Endothelial cell of hepatic sinusoid (primary cell): ENCODE measurements at regions not wholly inside any gene's neighbourhood (a gene's known extent, or its start where the extent isn't known, plus 50 kb on each side); places are given as distances from the start of the nearest gene placed in this dataset.

Experiments used
- in situ Hi-C: cut with HindIII; loops from 2 replicates; pipeline ENCODE4 v1.10.0; 2017; ENCODE audit warnings: low sequenced_read_pairs

DNA sequence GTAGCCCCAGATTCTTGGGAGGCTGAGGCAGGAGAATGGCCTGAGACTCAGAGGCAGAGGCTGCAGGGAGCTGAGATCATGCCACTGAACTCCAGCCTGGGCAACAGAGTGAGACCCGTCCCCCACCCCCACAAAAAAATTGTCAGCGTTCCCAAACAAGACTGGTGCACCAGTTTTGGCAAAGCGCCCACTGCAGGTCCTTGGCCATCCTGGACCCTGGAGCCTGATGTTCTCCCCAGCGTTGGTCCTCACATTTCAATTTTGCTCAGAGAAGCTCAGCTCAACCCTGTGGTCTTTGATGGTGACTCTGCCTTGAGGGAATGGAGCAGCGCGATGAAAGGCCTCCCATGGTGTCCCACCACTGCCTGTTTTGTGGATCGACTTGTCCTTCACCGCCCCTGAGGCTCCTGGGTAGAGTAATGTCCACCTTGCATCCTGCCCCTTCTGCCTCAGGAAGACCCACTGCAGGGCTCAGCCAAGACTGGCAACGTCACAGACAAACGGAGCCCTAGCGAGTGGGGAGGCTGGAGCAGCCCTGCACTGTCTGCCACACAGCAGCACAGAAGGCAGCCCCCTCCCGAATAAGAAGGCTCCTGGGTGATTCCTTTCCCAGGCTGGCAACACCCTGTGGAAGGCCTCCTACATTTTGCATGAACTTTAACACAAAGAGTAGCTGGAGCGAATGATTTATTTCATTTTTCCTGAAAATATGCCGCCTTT, 410.9 kb downstream of the TCERG1L start:
- in situ Hi-C loops = no loop called here

GRCh38 chr10:130901311-130902165, 410.0 kb downstream of the TCERG1L start:
- in situ Hi-C loops = no loop called here

DNA sequence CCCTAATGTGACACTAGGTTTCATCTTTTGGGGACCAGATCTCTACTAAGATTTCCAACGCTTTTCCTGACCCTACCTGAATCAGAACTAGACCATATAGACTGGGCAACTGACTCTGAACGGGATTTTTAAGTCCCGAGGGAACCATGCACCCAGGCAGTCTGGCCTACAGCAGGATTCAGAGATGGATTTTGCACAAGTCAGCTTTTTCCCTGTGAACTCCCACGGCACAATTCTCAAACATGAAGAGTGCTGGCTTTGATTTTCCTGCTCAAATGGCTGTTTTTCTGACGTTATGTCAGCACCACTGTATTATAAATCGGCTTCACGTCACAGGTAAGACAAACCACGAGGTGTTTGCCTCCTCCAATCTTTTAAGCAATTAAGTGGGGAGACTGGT, 409.1 kb downstream of the TCERG1L start:
- in situ Hi-C loops = no loop called here

DNA sequence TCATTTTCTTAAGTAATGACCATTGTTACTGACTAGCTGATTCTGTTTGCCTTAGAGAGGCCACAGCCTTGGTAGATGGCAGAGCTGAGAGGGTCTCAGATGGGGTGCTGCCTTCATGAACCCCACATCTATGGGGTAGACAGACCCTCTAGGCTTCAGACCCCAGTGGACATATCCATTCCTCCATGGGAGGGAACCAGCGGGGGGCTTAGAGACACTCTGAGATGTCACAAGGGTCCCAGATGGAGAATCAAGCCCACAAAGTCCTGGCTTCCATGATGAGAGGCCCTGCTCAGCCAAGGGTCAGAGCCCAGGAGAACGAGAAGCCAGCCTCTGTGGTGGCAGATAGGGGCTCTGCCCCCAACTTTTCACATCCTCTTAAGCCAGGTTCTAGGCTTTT, 408.6 kb downstream of the TCERG1L start:
- in situ Hi-C loops = no loop called here

- in situ Hi-C loops = no loop called here
These were observed 406.8 kb downstream of the TCERG1L start for GRCh38 chr10:130904676-130905075.

DNA sequence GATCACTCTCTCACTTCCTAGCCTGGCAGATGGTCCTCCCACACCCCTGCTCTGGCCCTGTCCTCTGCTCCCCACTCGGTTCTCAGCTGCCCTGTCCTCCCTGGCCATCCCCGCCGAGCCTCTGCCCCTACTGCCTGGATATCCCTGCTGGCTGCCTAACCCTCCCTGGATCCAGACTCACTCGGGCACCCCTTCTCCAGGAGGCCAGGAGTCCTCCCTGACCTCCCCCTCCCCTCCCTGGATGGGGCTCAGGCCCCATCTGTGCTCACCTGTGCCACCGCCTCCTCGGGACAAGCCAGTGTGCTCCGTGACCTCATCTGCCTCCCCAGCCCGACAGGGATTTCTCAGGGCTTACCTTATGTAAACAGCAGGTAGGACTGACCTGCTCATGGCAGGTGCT, 406.1 kb downstream of the TCERG1L start:
- in situ Hi-C loops = no loop called here

- in situ Hi-C loops = no loop called here
These were observed 405.6 kb downstream of the TCERG1L start for GRCh38 chr10:130905921-130906320.

DNA sequence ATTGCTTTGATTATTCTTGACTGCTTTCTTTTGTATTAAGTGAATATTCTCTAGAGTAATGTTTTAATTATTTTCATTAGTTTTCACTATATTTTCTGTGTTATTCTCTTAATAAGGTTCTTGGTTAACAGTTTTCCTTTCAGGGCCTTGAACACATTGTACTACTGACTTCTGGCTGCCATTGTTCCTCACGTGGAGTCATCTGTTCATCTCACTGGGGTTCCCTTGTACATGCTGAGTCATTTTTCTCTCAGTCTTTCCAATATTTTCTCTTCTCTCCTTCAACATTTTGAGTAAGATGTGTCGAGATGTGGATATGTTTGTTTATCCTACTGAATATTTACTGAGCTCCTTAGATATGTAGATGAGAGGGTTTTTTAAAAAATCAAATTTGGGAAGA, 400.7 kb downstream of the TCERG1L start:
- in situ Hi-C loops = no loop called here

DNA sequence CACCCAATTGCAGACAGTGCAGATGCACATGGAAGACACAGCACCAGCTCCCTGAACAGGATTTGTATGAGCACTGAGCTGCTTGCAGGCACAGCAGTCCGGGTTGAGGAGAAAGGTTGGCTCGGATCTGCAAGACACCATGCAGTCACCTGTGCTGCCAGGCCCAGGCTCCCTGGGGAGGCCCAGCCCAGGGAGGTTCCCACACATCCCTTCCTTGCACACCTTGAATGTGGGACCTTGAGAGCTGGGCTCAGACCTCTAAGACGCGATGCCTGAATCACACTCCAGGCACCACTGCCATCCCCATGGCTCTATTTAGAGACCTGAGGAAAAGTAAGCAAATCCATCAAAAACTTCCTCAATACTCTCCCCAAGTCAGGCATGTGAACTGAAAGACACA, 397.7 kb downstream of the TCERG1L start:
- in situ Hi-C loops = no loop called here

DNA sequence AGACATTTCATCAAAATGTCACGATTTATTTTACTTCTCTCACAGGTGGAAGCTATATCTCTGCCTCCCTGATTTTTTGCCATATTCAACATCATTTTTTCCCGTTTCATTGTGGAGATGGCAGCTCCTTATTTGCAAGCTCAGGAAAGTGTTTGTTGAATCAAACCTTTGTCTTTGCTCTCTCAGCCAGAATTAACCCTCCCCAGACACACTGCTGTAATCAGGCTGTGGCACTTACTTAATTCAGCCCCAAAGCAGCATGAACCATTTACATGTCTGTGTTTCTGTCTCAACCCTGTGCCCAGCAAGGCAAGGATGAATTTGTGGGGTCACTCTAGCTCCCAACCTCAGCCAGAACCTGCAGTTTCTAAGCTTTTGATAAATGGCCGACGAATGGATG, 397.2 kb downstream of the TCERG1L start:
- in situ Hi-C loops = no loop called here

DNA sequence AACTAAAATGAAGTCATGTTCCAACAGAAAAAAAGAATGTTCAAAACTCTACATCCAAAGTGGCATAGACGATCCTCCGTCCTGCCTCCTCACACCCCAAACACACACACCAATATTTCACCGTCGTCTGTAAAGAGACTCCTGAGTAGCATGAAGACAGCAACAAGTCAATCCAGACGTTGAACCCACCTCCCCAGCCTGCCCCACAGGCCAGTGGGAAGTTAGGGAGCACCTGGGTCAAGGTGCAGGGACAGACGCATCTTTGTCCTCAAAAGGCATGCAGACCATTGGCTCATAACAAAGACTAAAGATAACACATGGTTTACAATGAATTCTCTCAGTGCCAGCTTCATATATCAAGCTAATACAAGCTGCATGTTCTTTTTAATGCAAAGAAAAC, 396.5 kb downstream of the TCERG1L start:
- in situ Hi-C loops = no loop called here

GRCh38 chr10:130921461-130921860, 390.1 kb downstream of the TCERG1L start:
- in situ Hi-C loops = no loop called here

DNA sequence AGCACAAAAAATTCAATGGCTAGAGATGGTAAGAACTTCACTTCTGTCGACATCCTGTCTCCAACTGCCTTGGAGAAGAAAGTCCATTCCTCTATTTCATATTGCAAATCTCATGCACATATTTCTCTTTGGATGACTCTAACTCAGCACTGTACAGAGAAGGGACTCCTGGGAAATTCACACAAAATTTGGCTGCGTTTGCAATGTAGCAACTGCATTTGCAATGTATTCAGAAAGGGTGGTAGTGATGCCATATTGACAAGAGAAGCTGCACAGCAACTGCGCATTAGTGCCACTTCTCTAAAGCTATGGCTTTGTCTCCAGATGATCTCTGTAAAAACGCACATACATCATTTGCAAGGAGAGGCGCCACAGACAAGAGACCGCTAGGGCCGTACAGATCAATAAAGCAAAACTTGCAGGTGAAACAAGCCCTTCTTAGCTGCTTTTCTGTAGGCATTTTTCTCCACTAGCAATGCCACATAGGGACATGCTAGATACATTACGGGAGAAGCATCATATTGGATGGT, 389.5 kb downstream of the TCERG1L start:
- in situ Hi-C loops = no loop called here

DNA sequence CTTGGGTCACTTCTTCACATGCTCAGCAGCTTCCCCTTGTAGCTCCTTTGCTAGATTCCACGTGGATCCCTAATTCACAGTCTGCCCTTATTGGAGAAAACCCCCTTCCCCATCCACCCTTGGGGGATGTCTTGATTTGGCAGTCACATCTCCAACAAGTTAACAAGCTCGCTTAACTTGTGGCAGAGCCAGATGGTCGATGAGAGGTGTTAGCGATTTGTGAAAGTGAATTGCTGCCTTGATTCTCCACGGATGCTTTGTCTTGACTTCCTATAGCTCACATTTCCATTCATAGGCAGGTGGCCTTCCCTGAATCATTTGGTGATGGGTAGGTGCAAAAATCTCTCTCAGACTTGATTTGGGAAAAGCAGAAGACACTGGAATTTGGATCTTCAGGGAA, 387.9 kb downstream of the TCERG1L start:
- in situ Hi-C loops = no loop called here

DNA sequence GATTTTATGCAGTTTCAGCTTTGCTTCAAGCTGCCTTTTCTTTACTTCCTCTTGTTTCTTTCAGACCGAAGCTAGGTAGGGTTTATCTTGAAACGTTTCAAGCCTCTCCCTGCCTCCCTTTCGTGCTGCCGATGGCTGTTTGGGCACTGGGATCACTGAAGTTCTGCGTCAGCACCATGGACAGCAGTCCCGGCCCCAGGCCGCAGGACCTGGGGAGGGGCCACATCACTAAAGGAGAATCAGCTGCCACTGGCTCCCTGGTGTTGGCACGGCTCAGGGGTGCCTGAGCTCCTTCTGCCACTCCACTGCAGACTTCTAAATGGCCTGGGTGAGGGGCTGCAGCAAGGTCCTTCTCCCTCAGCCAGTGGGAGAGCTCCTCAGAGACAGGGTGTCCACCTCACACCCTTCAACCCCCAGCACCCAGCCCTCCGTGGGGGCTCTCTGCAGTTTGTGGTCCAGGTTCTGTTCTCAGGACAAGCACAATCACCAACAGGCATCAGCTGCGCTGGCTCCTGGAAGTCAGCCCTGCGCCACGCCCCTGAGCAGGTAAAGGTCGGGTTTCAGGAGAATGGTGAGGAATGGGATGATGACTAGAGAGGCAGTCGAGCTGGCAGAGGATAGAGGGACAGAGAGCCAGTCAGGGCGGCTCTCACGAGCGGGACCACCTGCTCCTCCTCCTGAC, 387.2 kb downstream of the TCERG1L start:
- in situ Hi-C loops = no loop called here

DNA sequence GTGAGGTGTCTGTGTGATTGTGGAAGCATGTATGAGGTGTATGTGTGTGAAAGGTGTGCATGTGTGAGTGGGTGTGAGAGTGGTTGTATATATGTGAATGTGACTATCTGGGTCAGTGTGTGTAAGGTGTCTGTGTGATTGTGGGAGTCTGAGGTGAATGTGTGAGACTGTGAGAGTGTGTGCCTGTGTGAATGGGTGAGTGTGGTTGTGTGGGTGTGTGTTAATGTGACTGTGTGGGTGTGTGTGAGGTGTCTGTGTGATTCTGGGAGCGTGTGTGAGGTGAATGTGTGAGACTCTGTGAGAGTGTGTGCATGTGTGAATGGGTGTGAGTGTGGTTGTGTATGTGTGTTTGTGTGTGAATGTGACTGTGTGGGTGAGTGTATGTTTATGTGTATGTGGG, 385.1 kb downstream of the TCERG1L start:
- in situ Hi-C loops = no loop called here

- in situ Hi-C loops = no loop called here
These were observed 384.4 kb downstream of the TCERG1L start for GRCh38 chr10:130927157-130927556.

DNA sequence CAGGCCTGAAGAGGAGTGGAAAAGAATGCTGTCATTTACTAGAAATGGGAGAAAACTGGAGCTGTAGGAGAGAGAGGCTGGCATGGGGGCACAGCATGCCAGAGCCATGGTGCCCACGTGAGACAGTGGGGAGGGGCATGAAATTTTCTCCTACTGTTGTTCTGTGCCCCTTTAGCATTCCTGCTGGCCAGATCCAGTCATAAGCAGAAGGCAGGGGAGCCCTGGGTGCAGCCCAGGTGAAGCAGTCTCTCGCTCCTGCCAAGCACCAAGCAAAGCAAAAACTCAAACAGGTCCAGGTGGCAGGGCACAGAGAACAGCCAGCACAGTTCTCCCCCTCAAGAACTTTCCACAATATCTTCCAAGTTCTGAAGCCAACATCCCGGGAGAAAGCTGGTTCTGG, 383.2 kb downstream of the TCERG1L start:
- in situ Hi-C loops = no loop called here

DNA sequence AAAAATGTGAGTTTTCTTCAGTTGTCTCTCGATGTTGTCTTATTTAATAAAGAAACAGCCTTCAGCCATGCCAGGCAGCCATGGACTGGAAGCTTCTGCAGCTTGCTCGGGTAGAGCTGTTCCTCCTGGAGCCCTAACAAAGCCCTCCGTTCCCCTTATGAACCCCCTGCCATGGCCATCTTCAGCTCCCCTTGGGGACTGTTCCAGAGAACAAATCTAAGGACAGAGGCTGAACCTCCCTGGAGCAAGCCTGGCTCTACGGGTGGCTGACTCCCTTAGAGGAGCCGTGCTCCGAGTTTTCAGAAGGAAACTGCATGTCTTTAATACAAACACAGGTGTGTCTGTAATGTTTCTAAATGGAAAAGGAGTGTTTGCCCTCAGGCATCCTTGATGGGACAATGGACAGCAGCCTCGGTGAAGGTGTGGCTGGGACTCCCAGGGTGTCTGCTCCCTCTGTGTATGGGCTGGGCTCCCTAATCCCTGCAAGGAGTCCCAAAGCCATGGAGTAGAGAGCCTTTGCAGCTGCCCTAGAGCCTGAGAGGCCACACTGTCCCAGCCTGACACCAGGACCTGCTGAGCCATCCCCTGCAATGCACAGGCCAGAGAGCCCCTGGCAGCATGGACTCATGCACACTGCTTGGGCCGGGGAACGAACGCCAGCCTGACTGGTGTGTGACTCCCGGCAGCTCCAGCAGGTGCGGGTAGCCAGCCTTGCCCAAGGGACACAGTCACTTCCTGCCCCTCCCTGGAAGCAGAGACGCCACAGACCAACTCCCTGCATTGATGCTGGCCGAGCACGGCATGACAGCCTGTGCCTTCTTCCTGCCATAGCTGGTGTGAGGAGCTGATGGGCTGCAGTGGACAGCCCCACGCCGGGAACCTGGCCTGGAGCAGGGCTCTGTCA, 381.8 kb downstream of the TCERG1L start:
- in situ Hi-C loops = no loop called here

DNA sequence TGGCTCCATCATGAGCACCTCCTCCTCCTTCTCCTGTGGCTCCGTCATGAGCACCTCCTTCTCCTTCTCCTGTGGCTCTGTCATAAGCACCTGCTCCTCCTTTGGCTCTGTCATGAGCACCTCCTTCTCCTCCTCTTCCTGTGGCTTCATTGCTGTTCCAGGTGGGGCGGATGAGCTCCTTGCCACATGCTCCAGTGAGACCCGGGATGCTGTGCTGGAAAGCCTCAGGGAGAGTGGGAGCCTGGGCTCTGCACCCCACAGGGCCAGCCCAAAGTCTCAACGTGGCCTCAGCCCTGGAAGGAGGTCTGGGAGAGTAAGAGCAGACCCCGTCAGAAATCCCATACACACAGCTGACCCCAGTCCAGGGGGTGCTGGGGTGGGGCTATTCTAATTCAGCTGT, 380.7 kb downstream of the TCERG1L start:
- in situ Hi-C loops = no loop called here

- in situ Hi-C loops = no loop called here
These were observed 380.3 kb downstream of the TCERG1L start for GRCh38 chr10:130931256-130931655.
